Bronchial epithelial cell (primary cell): ENCODE measurements at regions not wholly inside any gene's neighbourhood (a gene's known extent, or its start where the extent isn't known, plus 50 kb on each side); places are given as distances from the start of the nearest gene placed in this dataset.

Source experiments
- DNase-seq: peaks from one replicate; pipeline ENCODE4 v3.0.0-alpha.2; 2010; ENCODE audit warnings: low read depth
- FAIRE-seq: peaks from 2 replicates; lab custom pipeline; 2011; peaks lifted over from hg19 to GRCh38; lab: Jason Lieb, UNC
- H3K27me3 ChIP-seq: 2 replicates; pipeline ENCODE4 v1.5.1; 2011; ENCODE audit warnings: low read length; ENCODE audit not compliant: control insufficient read depth, insufficient read depth
- H3K36me3 ChIP-seq: 2 replicates; pipeline ENCODE4 v1.5.1; 2011; ENCODE audit warnings: low read length; ENCODE audit not compliant: control insufficient read depth, insufficient read depth
- H3K4me3 ChIP-seq: 2 replicates; pipeline ENCODE4 v1.5.1; 2011; ENCODE audit warnings: mild to moderate bottlenecking, low read depth, low read length, control low read depth
- TF ChIP-seq, protein P1 (sequence below): IDR thresholded peaks from 2 replicates; pipeline ENCODE4 v1.5.1; 2011; ENCODE audit warnings: mild to moderate bottlenecking, moderate library complexity, low read length, control low read depth, inconsistent platforms; ENCODE audit not compliant: insufficient read depth, severe bottlenecking

DNA sequence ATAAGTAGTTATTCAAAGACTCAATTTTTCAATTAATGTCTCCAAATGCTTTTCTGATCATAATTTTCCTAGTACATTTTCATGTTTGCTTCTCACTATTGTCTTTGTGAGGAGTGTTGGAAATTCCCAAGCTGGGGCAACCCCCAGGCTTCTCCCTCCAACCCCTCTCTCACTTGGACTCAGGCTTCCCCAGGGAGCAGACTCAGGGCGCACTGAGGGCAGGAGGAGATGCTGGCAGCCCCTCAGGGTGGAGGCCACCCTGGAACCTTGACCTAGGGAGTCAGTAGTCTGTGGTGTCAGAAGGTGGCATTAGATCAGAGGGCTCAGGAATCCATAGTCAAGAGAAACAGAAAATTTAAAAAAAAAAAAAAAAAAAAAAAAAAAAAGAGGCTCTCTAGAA lies 86.5 kb upstream of the IRS2 start:
- TF ChIP-seq, protein P1, sequence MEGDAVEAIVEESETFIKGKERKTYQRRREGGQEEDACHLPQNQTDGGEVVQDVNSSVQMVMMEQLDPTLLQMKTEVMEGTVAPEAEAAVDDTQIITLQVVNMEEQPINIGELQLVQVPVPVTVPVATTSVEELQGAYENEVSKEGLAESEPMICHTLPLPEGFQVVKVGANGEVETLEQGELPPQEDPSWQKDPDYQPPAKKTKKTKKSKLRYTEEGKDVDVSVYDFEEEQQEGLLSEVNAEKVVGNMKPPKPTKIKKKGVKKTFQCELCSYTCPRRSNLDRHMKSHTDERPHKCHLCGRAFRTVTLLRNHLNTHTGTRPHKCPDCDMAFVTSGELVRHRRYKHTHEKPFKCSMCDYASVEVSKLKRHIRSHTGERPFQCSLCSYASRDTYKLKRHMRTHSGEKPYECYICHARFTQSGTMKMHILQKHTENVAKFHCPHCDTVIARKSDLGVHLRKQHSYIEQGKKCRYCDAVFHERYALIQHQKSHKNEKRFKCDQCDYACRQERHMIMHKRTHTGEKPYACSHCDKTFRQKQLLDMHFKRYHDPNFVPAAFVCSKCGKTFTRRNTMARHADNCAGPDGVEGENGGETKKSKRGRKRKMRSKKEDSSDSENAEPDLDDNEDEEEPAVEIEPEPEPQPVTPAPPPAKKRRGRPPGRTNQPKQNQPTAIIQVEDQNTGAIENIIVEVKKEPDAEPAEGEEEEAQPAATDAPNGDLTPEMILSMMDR: no peak

DNA sequence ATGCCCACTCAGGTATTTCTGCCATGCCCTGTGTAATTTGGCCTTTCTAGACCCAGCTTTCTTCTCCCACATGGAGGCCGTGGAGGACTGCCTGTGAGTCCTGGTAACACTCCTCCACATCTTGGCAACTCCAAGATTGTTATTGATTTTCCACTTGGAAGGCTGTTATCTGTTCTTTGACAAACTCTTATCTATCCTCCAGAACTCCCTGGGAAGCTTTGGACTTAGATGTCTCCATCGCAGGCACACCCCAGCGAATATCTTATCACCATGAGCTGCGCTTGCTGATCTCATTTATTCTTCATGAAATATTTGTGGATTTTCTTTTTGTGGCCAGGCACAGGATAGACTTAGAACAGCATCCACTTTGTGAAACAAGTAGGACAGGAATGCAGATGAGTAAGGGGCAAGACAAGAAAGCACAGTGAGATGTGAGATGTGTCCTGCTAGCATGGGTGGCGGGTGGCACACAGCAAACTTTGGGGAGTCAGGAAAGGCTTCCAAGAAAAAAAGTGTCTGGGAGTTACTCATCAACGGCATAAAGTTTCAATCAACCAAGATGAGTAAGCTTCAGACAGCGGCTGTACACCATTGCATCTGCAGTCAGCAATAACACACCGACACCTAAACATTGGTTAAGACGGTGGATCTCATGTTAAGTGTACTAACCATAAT lies 84.5 kb upstream of the IRS2 start:
- Histone ChIP-seq H3K4me3 (no peak overlapping the region), H3K27me3 (no peaks in the 10 kb centered on the region), H3K36me3 (no peaks in the 10 kb centered on the region)
- DNase-seq (peak; percentile 70), FAIRE-seq (no peak)
- TF ChIP-seq, protein P1: no peak

More for the DNA sequence above, 86.5 kb upstream of the IRS2 start:
- no peak for FAIRE-seq
- no peak for DNase-seq
- Histone ChIP-seq H3K36me3 (no peaks in the 10 kb centered on the region), H3K4me3 (no peak overlapping the region), H3K27me3 (no peaks in the 10 kb centered on the region)

DNA sequence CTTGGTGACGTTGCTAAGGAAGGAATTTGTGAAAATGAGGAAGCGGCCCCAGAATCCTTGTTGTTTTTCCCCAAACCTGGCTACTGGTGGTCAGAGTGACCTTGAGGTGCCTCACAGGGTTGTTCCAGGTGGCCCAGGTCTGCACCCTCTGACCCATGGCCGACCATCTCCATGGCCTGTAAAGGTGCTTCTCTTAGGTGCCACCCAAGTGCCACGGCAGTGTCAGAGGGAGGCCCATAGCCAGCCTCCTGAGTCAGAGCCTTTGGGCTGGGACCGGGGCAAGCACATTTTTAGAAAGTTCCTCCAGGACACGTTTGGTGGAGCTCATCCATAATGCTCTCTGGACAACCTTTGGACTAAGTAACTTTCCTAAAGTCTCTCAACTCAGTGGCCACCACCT lies 83.9 kb upstream of the IRS2 start:
- Histone ChIP-seq H3K36me3 (no peaks in the 10 kb centered on the region), H3K27me3 (no peaks in the 10 kb centered on the region), H3K4me3 (no peak overlapping the region)
- no peak for DNase-seq
- TF ChIP-seq, protein P1: no peak
- no peak for FAIRE-seq

DNA sequence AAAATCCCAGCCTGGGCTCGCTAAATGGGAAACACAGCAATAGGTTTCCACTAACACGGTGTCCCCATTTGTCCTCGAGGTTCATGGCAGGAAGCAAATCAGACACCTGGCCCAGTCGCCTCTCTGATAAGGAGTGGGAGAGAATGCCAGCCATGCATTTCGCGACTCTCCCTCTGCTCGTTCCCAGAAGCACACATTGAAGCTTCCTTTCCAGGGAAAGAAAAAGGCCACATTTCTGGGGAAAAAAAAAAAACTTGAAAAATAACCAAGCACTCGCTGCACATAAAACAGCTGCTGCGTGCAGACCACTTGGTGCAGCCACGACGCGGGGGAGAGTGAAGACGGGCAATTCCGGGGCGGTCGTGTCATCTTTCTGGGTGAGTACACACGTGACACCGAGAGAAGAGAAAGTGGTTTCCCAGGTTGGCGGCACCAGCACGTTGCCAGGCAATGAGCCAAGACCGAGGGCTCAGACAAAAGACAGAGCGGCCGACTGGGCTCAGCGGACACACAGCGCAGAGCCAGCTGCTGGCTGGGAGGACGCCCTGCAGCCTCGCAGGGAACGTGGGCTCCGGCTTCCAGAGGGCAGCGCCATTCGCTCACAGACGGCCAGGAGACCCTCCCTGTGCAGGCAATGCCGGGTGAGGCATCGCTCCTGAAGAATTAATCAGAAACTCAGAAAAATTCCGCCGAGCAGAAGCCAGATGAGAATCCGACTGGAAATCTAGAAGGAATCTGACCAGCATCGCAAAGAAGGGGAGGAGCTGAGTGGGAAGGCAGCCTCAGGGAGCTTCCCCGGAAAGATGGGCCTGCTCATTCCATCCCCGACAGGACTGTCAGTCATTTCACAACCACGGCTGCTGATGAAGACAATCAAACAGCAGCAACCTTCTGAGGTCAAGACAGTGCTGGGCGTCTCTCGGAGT lies 83.2 kb upstream of the IRS2 start:
- TF ChIP-seq, protein P1: no peak
- Histone ChIP-seq H3K36me3 (no peaks in the 10 kb centered on the region), H3K27me3 (no peaks in the 10 kb centered on the region), H3K4me3 (peak overlapping the region; percentile 13)
- FAIRE-seq (no peak), DNase-seq (peak; percentile 22)

DNA sequence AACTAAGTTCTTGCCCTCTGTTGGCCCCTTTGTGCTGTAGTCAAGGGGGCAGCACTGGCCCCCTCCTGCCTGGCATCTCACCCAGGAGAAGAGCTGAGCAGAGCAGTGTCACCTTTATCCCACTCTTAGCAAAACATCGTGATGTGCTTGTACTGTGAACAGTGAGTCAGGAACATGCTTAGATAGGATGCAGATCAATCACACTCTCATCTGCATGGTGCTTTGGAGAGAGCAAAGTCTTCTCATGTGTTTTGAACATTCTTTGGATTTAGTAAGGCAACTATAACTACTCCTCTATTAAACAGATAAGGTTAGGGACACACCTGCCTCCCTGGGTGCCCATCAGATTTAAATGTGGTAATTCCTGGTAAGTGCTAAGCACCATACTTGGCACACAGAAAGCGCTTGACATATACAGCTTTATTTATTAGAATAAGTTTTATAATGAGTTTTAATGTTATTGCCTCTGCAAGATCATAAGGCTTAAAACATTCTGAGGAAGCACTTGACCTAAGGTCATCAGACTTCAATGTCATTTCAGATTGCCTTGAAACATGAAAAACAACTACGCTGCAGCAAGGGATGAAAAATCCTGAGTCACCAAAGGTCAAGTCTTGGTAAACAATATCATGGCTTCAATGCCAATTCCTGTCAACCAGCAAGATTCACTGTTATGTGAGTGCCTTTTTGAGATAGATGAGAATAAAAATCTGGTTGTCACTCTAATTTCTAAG lies 82.4 kb upstream of the IRS2 start:
- H3K27me3 ChIP-seq: no peaks in the 10 kb centered on the region
- DNase-seq (peak; percentile 71), FAIRE-seq (no peak)

More for the DNA sequence above, 82.4 kb upstream of the IRS2 start:
- Histone ChIP-seq H3K4me3 (no peak overlapping the region), H3K36me3 (no peaks in the 10 kb centered on the region)
- TF ChIP-seq, protein P1: no peak
